ENCODE measurements at regions not wholly inside any gene's neighbourhood (a gene's known extent, or its start where the extent isn't known, plus 50 kb on each side); places are given as distances from the start of the nearest gene placed in this dataset.

DNA sequence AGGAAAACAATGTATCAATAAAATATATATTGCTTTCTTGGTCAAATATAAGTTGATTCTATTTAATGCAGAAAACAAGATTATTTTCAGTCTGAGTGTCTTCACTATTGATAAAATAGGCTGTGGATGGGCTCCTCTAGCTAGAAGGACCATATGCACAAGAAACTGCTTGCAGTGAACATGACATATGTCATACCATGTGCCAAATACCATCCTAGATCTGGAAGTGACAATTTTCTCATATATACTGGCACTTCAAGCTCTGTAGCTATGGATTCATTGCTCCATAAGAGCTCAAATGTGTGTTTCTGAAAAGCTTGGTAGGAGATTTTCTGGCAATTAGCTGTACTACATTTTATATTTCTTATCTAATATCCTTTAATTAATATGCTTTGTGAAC is 95.6 kb upstream of the CDH6 start:
- DNase-seq = no peak

- DNase-seq = no peak
Measured at GRCh38 chr5:31096238-31096865, 97.1 kb upstream of the CDH6 start.

DNA sequence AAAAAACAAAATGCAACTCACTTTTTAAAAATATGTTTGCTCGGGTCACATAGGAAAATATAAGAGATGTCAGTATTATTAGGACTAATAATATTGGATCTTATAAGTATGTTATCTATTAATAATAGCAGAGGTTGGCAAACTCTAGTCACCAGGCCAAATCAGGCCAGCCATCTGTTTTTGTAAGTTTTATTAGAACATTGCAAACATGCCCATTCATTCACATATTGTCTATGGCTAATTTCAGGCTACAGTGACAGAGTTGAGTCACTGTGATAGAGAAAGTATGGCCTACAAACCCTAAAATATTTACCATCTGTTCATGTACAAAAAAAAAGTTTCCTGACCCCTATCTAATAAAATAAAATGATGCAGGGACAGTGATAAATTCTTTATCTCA is 97.7 kb upstream of the CDH6 start:
- no peak for DNase-seq

- no peak for DNase-seq
Measured at GRCh38 chr5:31091501-31091900, 102.0 kb upstream of the CDH6 start.

DNA sequence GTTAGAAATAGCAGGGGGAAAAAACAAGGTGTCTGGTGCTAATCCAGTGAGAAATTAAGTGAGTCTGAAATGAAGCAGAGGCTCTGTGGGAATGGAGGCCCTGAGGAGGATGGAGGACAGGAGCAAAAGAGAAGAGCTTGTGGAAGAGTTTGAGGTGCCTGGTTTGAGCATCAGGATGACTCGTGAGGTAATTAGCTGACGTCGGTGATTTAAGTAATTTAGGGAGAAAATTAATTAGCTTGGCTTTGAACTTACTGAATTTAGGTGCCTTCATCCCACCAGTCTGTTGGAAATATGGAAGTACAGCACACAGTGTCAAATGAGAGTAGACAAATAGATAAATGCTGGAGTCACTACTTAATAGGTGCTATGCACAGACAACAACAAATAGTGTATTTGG is 103.0 kb upstream of the CDH6 start:
- no peak for DNase-seq

DNA sequence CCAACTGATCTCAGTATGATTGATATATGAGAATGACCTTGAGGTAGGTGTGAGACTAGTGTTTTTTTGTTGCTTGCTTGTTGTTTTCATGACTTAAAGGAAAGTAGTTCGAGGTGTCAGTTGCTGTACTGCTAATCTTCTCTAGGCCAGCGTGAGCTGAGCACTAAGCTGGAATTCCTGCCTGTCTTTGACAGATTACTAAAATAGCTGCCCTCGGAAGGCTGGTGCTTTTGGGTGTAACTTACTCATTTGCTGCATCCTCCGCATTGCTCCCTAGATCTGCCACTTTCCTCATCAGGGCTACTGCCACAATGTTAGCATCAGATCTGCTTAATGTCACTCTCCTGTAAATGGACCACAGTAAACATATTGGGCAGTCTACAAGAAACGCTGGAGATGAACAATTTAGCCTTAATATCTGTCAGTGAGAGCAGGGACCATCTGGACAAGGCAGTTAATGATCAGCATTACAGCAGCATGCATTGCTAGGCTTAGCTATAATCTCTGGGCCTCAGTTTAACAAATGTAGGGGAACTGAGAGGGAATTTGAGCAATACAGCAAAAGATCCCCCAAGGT is 106.6 kb upstream of the CDH6 start:
- no peak for DNase-seq

- DNase-seq = no peak
Measured at GRCh38 chr5:31084871-31085270, 108.6 kb upstream of the CDH6 start.

GRCh38 chr5:31083364-31083763 is 110.1 kb upstream of the CDH6 start:
- no peak for DNase-seq

GRCh38 chr5:31079668-31080067 is 113.8 kb upstream of the CDH6 start:
- no peak for DNase-seq

- DNase-seq = no peak
Measured at GRCh38 chr5:31078956-31079355, 114.5 kb upstream of the CDH6 start.

DNA sequence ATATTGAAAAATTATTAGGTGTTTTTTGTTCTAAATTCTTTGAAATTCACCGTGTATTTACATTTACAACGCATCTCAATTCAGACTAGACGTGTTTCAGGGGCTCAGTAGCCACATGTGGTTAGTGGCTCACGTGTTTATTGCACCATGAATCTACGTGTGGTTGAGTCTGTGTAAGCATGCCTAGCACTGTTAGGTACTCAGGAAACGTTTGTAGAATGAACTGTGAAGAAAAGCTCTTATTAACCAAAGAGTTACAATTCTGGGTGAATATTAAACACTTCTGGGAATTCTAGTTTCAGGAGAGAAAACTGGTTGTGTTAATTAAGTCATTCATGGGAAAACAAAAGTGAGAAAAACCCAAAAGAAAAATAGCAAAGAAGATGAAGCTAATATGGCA is 117.5 kb upstream of the CDH6 start:
- no peak for DNase-seq

- DNase-seq = no peak
Measured at GRCh38 chr5:31068287-31068686, 125.2 kb upstream of the CDH6 start.

DNA sequence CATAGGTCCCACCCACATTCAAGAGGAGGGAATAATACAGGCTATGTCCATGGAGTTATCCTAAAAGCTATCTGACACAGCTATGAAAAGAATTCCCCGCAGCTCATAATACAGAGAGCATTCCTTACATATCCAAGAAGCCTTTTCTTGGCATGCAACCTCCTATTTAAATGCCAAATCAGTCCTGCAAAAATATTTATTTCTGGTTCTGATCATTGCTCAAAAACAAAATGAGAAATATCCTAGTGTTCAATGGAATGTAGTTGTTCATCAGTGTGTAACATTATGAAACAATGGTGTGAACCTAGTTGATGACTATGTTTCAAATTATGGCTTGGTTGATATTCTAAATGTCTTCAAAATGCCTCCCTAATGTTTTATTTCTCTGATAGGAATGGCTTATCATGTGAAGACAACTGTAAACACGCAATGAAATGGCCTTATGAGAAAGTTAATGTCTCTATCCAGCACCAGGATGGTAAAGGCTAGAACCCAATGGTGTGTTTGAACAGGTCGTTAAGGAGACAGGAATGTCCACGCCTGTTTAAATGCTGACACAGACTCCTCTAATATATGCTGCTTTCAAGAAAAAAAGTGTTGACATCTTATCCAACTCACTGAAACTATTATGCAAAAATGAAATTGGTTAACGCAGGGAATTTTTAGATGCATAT is 126.7 kb upstream of the CDH6 start:
- no peak for DNase-seq

- no peak for DNase-seq
Measured at GRCh38 chr5:31064215-31064614, 129.3 kb upstream of the CDH6 start.

DNA sequence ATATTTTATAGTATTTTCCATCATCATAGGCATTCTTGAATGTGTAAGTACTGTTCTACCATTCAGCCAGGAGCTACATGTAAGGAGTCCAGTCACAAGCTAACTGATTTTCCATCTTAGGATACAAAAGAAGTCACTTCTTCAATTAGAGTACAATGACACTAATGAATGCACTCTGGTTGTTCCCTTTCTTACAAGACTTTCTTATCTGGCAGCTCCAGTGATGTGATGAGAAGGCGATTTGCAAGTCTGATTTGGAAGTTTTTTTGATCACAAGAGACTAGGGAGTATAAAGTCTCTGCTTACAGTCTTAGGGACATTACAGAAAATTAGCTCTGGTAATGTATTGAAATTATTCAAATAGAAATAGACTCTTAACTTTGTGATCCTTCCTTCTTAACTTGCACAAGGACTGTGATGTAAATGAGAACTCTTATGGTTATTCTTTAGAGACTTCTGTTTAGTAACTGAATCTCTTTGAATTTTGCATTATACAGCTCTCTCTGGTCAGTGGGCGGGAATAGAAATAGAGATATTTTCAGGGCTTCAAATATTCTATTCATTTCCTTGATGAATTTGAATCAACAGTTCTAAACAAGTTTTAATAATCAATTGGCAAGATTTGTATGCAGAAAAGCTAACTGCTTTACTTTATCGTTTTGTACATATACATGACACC is 130.4 kb upstream of the CDH6 start:
- DNase-seq = no peak

GRCh38 chr5:31059889-31060288 is 133.6 kb upstream of the CDH6 start:
- DNase-seq = no peak

DNA sequence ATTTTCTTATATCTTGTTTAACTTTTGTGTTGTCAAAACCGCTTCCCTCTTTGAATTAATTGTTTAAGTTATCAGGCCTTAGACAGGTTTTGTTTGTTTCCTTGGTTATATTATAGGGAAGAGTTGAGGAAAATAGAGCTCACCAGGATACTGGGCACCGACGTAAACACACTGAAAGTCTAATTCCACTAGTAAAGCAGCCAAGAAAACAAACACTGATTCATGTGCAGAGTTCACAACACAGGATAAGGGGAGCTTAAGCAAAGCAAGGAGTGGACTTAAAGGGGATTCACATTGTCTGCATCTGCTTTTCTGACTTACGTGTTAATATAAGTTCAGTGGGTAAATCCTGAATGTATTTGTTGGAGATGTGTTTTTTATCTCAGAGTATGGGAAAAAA is 139.0 kb upstream of the CDH6 start:
- DNase-seq = no peak

DNA sequence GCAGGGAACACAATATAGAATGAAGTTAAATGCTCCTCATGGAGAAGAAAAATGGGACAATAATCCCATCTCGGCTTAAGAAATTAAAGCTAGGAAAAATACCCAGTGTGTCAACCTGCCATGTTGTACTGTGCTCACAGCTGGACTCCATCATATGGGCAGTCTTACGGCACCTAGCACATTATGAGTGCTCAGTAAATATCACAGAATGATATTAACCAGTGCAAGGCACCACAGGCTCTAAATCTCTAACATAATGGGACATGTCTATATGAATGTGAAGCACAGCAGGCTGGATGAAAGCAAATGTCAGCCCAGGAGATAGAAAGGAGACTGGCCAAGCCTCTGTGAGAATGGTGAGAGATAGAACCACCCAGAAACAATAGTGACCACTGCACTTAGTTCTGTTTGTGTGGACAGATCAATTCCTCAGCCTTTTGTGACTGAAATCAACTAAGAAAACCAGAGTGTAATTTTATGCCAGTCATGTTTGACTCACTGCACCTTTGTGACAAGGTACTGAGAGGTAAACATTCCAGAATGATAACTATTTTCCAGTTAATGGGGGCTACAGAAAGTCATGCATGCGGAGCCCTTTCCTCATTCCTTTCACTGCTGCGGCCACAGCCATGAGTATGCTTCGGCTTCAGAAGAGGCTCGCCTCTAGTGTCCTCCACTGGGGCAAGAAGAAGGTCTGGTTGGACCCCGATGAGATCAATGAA is 140.4 kb upstream of the CDH6 start:
- DNase-seq = no peak

GRCh38 chr5:31051316-31051715 is 142.2 kb upstream of the CDH6 start:
- DNase-seq = no peak

DNA sequence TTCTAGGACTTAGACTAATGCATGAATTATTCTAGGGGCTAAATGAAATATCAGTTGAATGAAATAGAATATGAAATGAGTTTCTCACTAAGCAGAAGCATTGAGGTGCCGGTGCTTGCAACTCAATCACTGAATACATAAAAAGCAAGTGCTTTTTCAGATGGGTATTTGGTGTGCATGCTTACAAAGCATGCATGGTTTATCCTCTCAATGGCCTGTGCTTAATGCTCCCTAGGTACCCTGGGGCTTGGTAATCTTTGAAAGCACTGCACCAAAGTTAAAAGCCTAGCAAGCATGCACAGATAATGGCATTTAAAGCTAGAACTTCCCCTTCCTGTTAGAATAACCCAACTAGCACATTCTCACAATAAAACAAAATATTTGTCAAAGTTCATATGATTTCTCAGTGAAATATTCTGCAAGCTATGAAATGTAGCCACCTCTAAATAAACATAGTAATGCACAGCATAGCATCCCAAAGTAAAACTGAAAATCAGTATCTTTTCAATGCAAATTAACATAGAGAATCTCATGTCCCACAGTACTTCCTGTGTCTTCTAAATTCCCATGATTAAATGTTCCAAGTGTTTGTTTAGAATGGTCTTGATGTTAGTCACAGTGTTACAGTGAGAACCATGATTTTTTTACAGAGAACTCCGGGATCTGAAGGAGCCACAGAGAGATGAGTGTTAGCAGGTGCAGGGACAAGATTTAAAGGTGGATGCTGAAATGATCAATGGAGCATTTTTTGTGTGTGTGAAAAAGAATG is 143.4 kb upstream of the CDH6 start:
- DNase-seq = no peak

DNA sequence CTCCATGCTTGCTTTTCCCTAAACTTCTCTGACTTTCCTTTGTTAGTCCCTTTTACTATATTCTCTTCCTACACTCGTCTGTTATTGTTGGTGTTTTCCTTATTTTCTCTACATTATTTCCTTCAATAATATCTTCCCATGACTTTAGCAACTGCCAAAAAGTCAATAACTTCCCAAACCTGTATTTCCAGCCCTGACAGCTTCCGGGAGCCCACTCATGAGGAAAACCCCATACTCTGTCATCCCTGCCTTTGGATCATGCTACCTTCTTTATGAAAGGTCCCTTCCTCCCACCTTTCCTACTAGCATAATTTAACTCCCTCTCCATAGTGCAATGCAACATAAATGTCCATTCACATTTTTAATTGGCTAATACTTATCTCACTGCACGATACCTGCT is 144.0 kb upstream of the CDH6 start:
- no peak for DNase-seq

Data from effector CD8-positive, alpha-beta T cell (primary cell).